ENCODE measurements at regions not wholly inside any gene's neighbourhood (a gene's known extent, or its start where the extent isn't known, plus 50 kb on each side); places are given as distances from the start of the nearest gene placed in this dataset.
"Not testable (repeated sequence)": the region's sequence is repeated elsewhere in the genome, so short reads cannot be mapped to it uniquely, and the experiment has no call there.

- intact Hi-C loops (cut with micrococcal nuclease) = no loop called here
- no peaks in the 10 kb centered on the region for H3K36me3 Mint-ChIP-seq (ENCODE audit: insufficient read depth, unreplicated experiment)
- CTCF ChIA-PET = no interaction called here
- H3K9me3 Mint-ChIP-seq (ENCODE audit: unreplicated experiment) = no peaks in the 10 kb centered on the region
- POLR2A ChIA-PET = no interaction called here
- H3K27ac Mint-ChIP-seq (ENCODE audit: low read depth, unreplicated experiment) = no peak overlapping the region
- no peak for DNase-seq (ENCODE audit: unreplicated experiment)
- no peaks in the 10 kb centered on the region for H3K4me1 Mint-ChIP-seq (ENCODE audit: insufficient read depth, unreplicated experiment)
- BruUV-seq (replicated peaks) = no TSS peak
- no peak for TF ChIP-seq CTCF (IDR thresholded peaks at IDR 0.05; ENCODE audit: unreplicated experiment)
- no peak overlapping the region for H3K4me3 Mint-ChIP-seq (ENCODE audit: unreplicated experiment)
- peaks cover 82% of the 10 kb centered on the region for H3K27me3 Mint-ChIP-seq (ENCODE audit: insufficient read depth, unreplicated experiment)
Measured at GRCh38 chr13:70987043-70987442, 878.8 kb upstream of the KLHL1 start.

GRCh38 chr13:70985371-70985770 is 877.1 kb upstream of the KLHL1 start:
- no TSS peak for BruUV-seq (replicated peaks)
- DNase-seq (ENCODE audit: unreplicated experiment) = no peak
- CTCF ChIA-PET = interaction anchor here (1.2 kb wide), 1 partner anchor 11 kb away, joined by 3 read pairs; no protein-coding TSS in a partner anchor
- POLR2A ChIA-PET = no interaction called here
- no peaks in the 10 kb centered on the region for H3K4me1 Mint-ChIP-seq (ENCODE audit: insufficient read depth, unreplicated experiment)
- no peaks in the 10 kb centered on the region for H3K36me3 Mint-ChIP-seq (ENCODE audit: insufficient read depth, unreplicated experiment)
- TF ChIP-seq CTCF (IDR thresholded peaks at IDR 0.05; ENCODE audit: unreplicated experiment) = no peak
- H3K27me3 Mint-ChIP-seq (ENCODE audit: insufficient read depth, unreplicated experiment) = peaks cover 88% of the 10 kb centered on the region
- no peaks in the 10 kb centered on the region for H3K9me3 Mint-ChIP-seq (ENCODE audit: unreplicated experiment)
- no peak overlapping the region for H3K4me3 Mint-ChIP-seq (ENCODE audit: unreplicated experiment)
- no peak overlapping the region for H3K27ac Mint-ChIP-seq (ENCODE audit: low read depth, unreplicated experiment)
- intact Hi-C loops (cut with micrococcal nuclease) = no loop called here

GRCh38 chr13:70981219-70981618 is 873.0 kb upstream of the KLHL1 start:
- H3K4me1 Mint-ChIP-seq (ENCODE audit: insufficient read depth, unreplicated experiment); H3K27ac Mint-ChIP-seq (ENCODE audit: low read depth, unreplicated experiment); BruUV-seq (replicated peaks); intact Hi-C loops (cut with micrococcal nuclease); H3K4me3 Mint-ChIP-seq (ENCODE audit: unreplicated experiment); POLR2A ChIA-PET; H3K36me3 Mint-ChIP-seq (ENCODE audit: insufficient read depth, unreplicated experiment); H3K9me3 Mint-ChIP-seq (ENCODE audit: unreplicated experiment); DNase-seq (ENCODE audit: unreplicated experiment): not testable (repeated sequence)
- H3K27me3 Mint-ChIP-seq (ENCODE audit: insufficient read depth, unreplicated experiment) = peaks cover 68% of the 10 kb centered on the region
- CTCF ChIA-PET = interaction anchor here (0.6 kb wide), 1 partner anchor 94 kb away, joined by 4 read pairs; no protein-coding TSS in a partner anchor

- Mint-ChIP-seq H3K27ac (ENCODE audit: low read depth, unreplicated experiment) (no peak overlapping the region), H3K4me3 (ENCODE audit: unreplicated experiment) (no peak overlapping the region), H3K27me3 (ENCODE audit: insufficient read depth, unreplicated experiment) (peaks cover 55% of the 10 kb centered on the region), H3K4me1 (ENCODE audit: insufficient read depth, unreplicated experiment) (no peaks in the 10 kb centered on the region), H3K36me3 (ENCODE audit: insufficient read depth, unreplicated experiment) (no peaks in the 10 kb centered on the region), H3K9me3 (ENCODE audit: unreplicated experiment) (no peaks in the 10 kb centered on the region)
- CTCF ChIA-PET = interaction anchor here (0.6 to 0.7 kb wide), 2 partner anchors 200 to 510 kb away, joined by 3 read pairs; no protein-coding TSS in a partner anchor
- intact Hi-C loops (cut with micrococcal nuclease) = no loop called here
- DNase-seq (ENCODE audit: unreplicated experiment) = no peak
- TF ChIP-seq CTCF (IDR thresholded peaks at IDR 0.05; ENCODE audit: unreplicated experiment) = no peak
- POLR2A ChIA-PET = no interaction called here
- no TSS peak for BruUV-seq (replicated peaks)
Measured at GRCh38 chr13:70969321-70969720, 861.1 kb upstream of the KLHL1 start.

GRCh38 chr13:70967564-70967963 is 859.3 kb upstream of the KLHL1 start:
- intact Hi-C loops (cut with micrococcal nuclease) = no loop called here
- CTCF ChIA-PET = no interaction called here
- Mint-ChIP-seq H3K27ac (ENCODE audit: low read depth, unreplicated experiment) (no peak overlapping the region), H3K4me1 (ENCODE audit: insufficient read depth, unreplicated experiment) (no peaks in the 10 kb centered on the region), H3K27me3 (ENCODE audit: insufficient read depth, unreplicated experiment) (peaks cover 55% of the 10 kb centered on the region), H3K4me3 (ENCODE audit: unreplicated experiment) (no peak overlapping the region), H3K9me3 (ENCODE audit: unreplicated experiment) (no peaks in the 10 kb centered on the region), H3K36me3 (ENCODE audit: insufficient read depth, unreplicated experiment) (no peaks in the 10 kb centered on the region)
- no TSS peak for BruUV-seq (replicated peaks)
- DNase-seq (ENCODE audit: unreplicated experiment) = no peak
- TF ChIP-seq CTCF (IDR thresholded peaks at IDR 0.05; ENCODE audit: unreplicated experiment) = no peak
- POLR2A ChIA-PET = no interaction called here

All from MCF 10A (cell line).